GM18502 (cell line): ENCODE measurements at regions not wholly inside any gene's neighbourhood (a gene's known extent, or its start where the extent isn't known, plus 50 kb on each side); places are given as distances from the start of the nearest gene placed in this dataset.
A peak's percentile ranks its signal among the peaks of the same experiment; 100 is the strongest.

ENCODE experiments used
- ATAC-seq: cut with Tn5 transposase; IDR thresholded peaks from one replicate; pipeline ENCODE4 v1.9.1; 2021; ENCODE audit warnings: mild to moderate bottlenecking; ENCODE audit not compliant: unreplicated experiment, poor library complexity

GRCh38 chr3:22189616-22190015, 438.6 kb upstream of the ZNF385D start:
- no peak for ATAC-seq

DNA sequence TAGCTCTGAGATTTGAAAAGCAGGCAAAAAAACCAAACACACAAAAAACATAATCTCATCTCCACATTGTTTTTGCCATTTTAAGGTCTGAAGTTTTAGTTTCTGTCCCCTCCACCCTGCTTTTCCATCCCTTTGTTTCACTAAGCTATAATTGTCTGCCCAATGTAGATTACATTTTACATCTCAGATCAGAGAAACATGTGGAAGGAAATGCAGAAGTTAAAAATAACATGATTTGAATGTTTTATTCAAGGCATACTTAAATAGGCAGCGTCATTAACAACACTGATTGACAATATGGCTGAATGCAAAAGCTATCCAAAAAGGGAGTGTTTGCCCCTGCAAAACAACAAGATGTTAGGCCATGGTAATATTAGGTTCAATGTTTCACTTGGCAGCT, 448.1 kb upstream of the ZNF385D start:
- ATAC-seq: no peak

GRCh38 chr3:22208844-22209243, 457.8 kb upstream of the ZNF385D start:
- ATAC-seq: no peak

- no peak for ATAC-seq
Observed at GRCh38 chr3:22209578-22209977, 458.6 kb upstream of the ZNF385D start.

GRCh38 chr3:22210693-22211092, 459.7 kb upstream of the ZNF385D start:
- ATAC-seq: no peak

DNA sequence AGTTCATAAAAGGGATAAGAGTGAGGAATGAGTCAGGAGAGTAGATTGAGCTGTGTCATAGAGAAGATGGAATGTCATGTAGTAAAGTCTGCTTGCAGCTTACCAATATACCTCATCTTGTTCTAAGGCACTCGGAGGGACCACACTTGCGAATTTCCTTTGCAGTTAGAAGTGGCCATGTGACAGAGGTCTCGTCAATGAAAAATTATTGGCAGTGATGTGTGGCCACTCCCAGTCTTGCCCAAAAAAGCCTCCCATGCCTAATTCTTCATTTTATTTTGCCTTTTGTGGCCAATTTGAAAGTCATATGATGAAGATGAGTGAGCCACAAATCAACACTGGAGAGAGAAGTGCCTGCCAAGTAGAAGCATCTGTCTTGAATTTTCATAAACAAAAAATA, 465.6 kb upstream of the ZNF385D start:
- ATAC-seq: no peak

- ATAC-seq: no peak
Observed at GRCh38 chr3:22225161-22225560, 474.2 kb upstream of the ZNF385D start.

DNA sequence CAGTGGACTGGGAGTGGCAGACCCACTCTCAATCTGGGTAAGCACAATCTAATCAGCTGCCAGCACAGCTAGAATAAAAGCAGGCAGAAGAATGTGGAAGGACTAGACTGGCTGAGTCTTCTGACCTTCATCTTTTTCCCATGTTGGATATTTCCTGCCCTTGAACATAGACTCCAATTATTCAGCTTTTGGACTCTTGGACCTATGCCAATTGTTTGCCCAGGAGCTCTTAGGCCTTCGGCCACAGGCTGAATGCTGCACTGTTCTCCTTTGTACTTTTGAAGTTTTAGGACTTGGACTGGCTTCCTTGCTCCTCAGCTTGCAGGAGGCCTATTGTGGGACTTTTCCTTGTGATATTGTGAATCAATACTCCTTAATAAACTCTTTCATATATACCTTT, 477.7 kb upstream of the ZNF385D start:
- no peak for ATAC-seq

DNA sequence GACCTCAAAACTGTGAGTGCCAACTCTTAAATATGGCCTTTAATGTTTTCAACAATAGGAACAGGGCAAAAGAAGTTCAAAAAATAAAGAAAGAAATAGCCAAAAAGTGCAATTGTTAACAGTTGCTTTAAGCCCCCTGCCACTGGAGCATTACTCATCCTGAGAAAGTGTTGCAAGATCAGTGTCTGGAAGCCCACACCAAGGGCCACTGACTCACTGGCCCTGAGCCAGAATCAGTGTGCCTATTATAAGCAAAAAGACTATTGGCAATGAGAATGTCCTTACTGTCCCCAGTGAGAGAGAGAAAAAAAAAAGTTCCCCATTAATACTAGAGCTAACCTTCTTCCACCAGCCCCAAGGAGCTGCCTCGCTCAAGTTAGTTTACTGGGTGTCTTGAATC, 480.1 kb upstream of the ZNF385D start:
- no peak for ATAC-seq

- peak; percentile 87 for ATAC-seq
Observed at GRCh38 chr3:22236490-22237270, 485.7 kb upstream of the ZNF385D start.

DNA sequence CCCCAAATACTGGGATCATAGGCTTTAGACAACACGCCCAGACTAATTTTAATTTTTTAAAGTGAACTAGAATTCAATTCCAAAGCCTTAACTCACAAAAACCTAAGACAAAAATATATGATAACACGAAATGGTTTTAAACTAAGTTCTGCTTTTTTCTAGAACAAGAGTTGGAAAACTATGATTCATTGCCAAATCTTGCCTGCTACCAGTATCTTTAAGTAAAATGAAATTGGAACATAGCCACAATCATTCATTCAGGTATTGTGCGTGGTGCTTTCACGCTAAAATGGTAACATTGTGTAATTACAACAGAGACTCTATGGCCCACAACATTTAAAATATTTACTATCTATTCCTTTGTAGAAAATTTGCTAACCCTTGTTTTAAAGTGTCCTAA, 488.0 kb upstream of the ZNF385D start:
- no peak for ATAC-seq

DNA sequence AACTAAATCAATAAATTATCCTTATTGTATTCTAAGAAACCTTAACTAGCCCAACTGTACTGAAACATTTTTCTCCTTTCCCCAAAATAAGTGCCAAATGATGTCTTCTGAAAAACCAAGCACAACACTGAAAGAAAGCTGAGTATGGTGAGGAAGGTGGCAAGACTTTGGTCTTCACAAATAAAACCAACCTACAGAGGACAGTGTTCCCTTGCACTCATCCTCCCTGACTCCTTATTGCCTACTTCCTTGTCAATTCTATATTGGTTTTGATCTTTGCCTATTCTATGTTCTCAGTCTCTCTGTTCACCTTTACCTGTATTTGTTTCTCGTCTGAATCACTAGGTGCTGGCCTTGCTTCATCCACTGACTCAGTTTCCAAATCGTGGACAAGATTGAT, 490.1 kb upstream of the ZNF385D start:
- ATAC-seq: no peak

GRCh38 chr3:22244761-22245521, 493.9 kb upstream of the ZNF385D start:
- ATAC-seq: no peak

- no peak for ATAC-seq
Observed at GRCh38 chr3:22245811-22246583, 495.0 kb upstream of the ZNF385D start.

GRCh38 chr3:22249658-22250057, 498.6 kb upstream of the ZNF385D start:
- no peak for ATAC-seq

- ATAC-seq: no peak
Observed at GRCh38 chr3:22257252-22257651, 506.2 kb upstream of the ZNF385D start.

- ATAC-seq: no peak
Observed at GRCh38 chr3:22262386-22262785, 511.4 kb upstream of the ZNF385D start.

DNA sequence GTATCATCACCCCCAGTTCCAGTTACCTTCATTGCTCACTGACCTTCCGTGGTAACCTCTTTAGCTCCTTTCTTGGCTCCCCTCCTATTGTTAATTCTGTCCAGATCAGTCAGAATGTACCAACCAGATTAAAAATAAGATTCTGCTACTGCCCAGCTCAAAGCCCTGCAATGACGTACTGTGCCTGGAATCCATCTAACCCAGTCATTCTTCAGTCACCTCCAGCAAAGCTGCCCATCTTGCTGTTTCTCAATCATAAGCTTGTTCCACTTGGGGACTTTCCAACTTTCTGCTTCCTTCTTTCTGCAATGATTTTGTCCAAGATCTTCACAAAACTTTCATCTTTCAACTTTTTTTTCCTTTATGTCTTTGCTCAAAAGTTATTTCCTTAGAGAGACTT, 512.0 kb upstream of the ZNF385D start:
- no peak for ATAC-seq

DNA sequence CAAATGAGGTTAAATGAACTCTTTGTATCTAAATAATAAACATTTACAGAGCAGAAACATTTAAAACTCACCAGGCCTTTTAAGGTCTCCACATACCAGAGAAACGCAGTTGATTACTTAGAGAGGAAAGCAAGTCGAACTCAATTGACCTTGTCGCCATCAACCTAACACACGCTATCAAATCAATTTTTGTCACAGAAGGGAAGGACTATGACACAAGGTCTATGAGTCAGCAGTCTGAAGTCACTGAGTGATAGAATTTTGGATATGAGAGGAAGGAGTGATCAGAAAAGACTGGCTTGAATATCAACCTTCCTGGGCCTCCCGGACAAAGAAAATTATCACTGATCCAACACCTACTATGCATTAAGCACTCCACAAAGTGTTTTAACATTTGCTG, 514.4 kb upstream of the ZNF385D start:
- no peak for ATAC-seq

- ATAC-seq: no peak
Observed at GRCh38 chr3:22269831-22270230, 518.8 kb upstream of the ZNF385D start.

DNA sequence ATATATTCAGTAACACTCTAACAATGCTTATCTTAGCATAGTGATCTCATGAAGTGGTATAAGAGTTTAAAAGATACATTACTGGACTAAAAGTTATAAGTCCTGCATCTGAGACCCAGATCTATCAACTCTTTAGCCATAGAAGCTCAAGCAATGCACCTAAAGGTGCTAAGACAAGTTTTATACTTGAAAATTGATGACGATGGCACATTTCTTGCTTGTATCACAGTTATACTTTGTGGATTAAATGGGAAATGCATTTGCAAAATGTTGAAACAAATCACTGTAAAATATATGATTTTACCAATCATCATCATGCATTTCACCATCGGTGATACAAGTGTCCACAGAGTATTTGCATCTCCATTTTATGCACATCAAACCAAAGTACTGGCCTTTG, 525.3 kb upstream of the ZNF385D start:
- ATAC-seq: no peak
